ENCODE measurements at regions not wholly inside any gene's neighbourhood (a gene's known extent, or its start where the extent isn't known, plus 50 kb on each side); places are given as distances from the start of the nearest gene placed in this dataset.

DNA sequence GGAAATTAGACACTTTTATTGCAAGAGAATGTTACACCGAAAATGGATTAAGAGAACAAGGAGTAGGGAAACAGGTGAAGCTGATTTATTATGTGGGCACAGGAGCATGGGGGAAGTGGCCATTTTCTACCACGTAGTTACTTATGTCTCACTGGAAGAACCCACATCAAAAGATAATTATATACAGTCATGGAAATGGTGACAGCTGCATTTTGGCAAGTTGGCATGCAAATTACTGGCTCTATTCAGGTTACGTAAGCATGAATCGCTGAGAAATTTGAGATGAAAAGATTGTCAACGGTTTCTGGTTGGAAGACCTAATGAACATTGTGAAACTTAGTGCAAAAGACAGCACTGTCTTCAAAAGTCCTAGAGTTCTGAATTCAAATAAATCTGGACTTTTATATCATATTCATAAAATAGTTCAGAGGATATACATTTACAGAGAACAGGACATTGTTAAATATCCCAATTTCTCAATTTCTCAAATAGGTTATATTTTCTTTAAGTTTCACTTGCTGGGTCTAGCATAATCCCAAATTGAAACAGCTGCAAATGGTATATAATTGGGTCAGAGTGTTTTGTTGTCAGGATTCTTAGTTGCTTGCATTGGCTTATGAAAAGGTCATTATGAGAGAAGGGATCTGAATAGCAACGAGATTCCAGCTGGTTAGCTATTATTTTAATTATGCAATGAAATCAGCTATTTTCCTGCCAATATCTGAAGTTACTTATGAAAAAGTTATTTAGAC is 567.8 kb downstream of the ZPLD1 start:
- no peak for ATAC-seq
- no peak overlapping the region for H3K4me3 ChIP-seq
- H3K36me3 ChIP-seq = no peaks in the 10 kb centered on the region
- no peaks in the 10 kb centered on the region for H3K4me1 ChIP-seq
- H3K9me3 ChIP-seq = peaks cover 0 to under 1% of the 10 kb centered on the region in 2 donors
- DNase-seq = no peak
- TF ChIP-seq, protein P1, sequence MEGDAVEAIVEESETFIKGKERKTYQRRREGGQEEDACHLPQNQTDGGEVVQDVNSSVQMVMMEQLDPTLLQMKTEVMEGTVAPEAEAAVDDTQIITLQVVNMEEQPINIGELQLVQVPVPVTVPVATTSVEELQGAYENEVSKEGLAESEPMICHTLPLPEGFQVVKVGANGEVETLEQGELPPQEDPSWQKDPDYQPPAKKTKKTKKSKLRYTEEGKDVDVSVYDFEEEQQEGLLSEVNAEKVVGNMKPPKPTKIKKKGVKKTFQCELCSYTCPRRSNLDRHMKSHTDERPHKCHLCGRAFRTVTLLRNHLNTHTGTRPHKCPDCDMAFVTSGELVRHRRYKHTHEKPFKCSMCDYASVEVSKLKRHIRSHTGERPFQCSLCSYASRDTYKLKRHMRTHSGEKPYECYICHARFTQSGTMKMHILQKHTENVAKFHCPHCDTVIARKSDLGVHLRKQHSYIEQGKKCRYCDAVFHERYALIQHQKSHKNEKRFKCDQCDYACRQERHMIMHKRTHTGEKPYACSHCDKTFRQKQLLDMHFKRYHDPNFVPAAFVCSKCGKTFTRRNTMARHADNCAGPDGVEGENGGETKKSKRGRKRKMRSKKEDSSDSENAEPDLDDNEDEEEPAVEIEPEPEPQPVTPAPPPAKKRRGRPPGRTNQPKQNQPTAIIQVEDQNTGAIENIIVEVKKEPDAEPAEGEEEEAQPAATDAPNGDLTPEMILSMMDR (IDR thresholded peaks at IDR 0.05) = no peak
- H3K27me3 ChIP-seq = no peaks in the 10 kb centered on the region
- no peak overlapping the region for H3K27ac ChIP-seq
- intact Hi-C loops (cut with DNase I) = no loop called here

DNA sequence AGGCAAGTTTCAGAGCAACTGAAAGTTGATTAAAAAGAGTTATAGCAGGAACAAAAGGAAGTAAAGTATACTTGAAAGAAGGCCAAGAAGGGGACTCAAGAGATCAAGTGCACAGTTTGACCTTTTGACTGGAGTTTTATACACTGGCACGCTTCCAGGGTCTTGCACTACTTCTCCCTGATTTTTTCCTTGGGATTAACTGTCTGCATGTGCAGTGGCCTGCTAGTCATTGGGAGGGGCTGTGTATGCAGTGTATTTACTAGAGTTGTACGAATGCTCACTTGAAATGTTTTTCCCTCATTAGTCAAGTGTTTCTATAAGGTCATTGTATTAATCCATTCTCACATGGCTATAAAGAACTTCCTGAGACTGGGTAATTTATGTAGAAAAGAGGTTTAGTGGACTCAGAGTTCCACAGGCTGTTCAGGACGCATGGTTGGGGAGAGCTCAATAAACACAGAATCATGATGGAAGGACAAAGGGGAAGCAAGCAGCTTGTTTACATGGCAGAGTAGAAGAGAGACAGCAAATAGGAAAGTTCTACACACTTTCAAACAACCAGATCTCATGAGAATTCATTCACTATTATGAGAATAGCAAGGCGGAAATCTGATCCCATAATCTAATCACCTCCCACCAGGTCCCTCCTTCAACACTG is 571.8 kb downstream of the ZPLD1 start:
- ATAC-seq = no peak

DNA sequence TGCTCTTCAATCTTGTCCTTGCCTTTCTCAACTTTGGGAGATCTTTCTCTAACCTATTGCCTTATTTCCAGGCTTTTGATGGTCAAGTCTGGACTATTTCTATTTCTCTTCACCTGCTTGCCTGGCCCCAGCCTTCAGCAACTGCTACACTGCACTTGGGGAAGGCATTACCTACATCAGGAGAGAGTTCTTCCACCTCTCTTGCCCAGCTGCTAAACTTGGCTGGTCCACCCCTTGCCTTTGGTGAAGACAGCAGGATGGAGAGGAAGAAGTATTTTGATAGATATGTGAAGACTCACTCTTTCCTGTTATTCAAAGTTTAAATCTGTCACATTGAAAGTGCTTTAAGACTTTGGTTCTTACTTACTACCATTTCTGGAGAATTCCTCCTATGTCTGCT is 574.8 kb downstream of the ZPLD1 start:
- no peak for ATAC-seq
- H3K4me3 ChIP-seq = no peak overlapping the region

More for the DNA sequence above, 571.8 kb downstream of the ZPLD1 start:
- Histone ChIP-seq H3K36me3 (no peaks in the 10 kb centered on the region), H3K4me3 (no peak overlapping the region), H3K27ac (no peak overlapping the region), H3K4me1 (no peaks in the 10 kb centered on the region), H3K9me3 (peaks cover 0 to 3% of the 10 kb centered on the region in 2 donors), H3K27me3 (no peaks in the 10 kb centered on the region)
- intact Hi-C loops (cut with DNase I) = no loop called here
- DNase-seq = no peak
- TF ChIP-seq, protein P1 (IDR thresholded peaks at IDR 0.05) = no peak

DNA sequence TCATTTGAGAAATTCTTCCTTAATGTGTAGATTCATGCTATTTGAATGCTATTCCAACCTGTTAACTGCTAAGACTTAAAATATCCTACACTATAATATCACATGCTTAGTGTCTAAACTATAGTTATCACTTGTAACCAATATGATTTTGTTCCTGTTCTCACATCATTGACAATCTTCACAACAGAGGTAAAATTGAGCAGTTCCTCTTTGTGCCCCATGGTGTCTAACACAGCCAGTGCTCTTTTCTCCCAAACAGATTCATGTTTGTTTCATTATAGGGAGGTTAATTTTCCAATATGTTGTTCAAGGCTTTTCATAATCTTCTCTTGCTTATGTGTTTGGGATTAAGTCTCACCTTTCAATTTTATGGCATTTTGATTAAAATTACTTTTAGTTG is 591.1 kb downstream of the ZPLD1 start:
- TF ChIP-seq, protein P1 (IDR thresholded peaks at IDR 0.05) = no peak
- intact Hi-C loops (cut with DNase I) = no loop called here
- Histone ChIP-seq H3K27ac (no peak overlapping the region), H3K27me3 (no peaks in the 10 kb centered on the region), H3K36me3 (no peaks in the 10 kb centered on the region), H3K4me3 (no peak overlapping the region), H3K4me1 (no peaks in the 10 kb centered on the region), H3K9me3 (no peaks in the 10 kb centered on the region)
- DNase-seq = no peak
- no peak for ATAC-seq

More for the DNA sequence above, 574.8 kb downstream of the ZPLD1 start:
- no peaks in the 10 kb centered on the region for H3K36me3 ChIP-seq
- H3K27ac ChIP-seq = no peak overlapping the region
- peaks cover 0 to 3% of the 10 kb centered on the region in 2 donors for H3K9me3 ChIP-seq
- TF ChIP-seq, protein P1 (IDR thresholded peaks at IDR 0.05) = no peak
- no peak for DNase-seq
- intact Hi-C loops (cut with DNase I) = no loop called here
- no peaks in the 10 kb centered on the region for H3K4me1 ChIP-seq
- no peaks in the 10 kb centered on the region for H3K27me3 ChIP-seq

DNA sequence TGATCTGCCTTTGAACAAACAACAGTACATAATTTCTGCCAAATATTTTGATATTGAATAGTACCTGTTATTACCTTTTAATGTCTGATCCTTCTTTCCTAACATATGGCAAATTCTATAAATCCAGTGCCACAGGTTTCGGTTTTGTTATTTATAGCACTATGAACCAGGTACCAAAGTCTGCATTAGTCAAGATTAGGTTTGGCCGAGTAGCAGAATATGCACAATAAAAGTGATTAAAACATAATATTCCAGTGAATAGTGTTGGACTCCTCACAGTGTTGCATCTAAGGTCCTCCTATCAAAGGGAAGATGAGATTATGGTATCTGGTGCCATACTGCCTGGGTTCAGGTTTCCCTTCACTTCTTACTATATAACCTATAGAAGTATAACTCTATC is 599.0 kb downstream of the ZPLD1 start:
- no peaks in the 10 kb centered on the region for H3K4me1 ChIP-seq
- H3K9me3 ChIP-seq = peaks cover 0 to 7% of the 10 kb centered on the region in 2 donors
- ATAC-seq (no peak), DNase-seq (no peak)
- no peaks in the 10 kb centered on the region for H3K36me3 ChIP-seq
- intact Hi-C loops (cut with DNase I) = no loop called here
- H3K4me3 ChIP-seq = no peak overlapping the region
- no peak overlapping the region for H3K27ac ChIP-seq
- H3K27me3 ChIP-seq = no peaks in the 10 kb centered on the region
- TF ChIP-seq, protein P1 (IDR thresholded peaks at IDR 0.05) = no peak

All from left lung (tissue), 4 donors.